ENCODE measurements at regions not wholly inside any gene's neighbourhood (a gene's known extent, or its start where the extent isn't known, plus 50 kb on each side); places are given as distances from the start of the nearest gene placed in this dataset.

- TF ChIP-seq YY1 (IDR thresholded peaks at IDR 0.05; ENCODE audit: insufficient read depth, insufficient read length), result no peak
- TF ChIP-seq ZNF274 (IDR thresholded peaks at IDR 0.05; ENCODE audit: low read depth, low read length), result no peak
Measured at GRCh38 chr7:81210137-81211064, 291.6 kb upstream of the SEMA3C start.
